ENCODE measurements at regions not wholly inside any gene's neighbourhood (a gene's known extent, or its start where the extent isn't known, plus 50 kb on each side); places are given as distances from the start of the nearest gene placed in this dataset.

GRCh38 chr6:74166849-74167248 is 470.8 kb downstream of the CD109 start:
- Histone ChIP-seq H3K36me3 (no peaks in the 10 kb centered on the region), H3K4me1 (peaks cover 0 to 7% (median 0%) of the 10 kb centered on the region in 4 donors), H3K27me3 (no peaks in the 10 kb centered on the region), H3K9me3 (no peaks in the 10 kb centered on the region), H3K27ac (no peak overlapping the region), H3K4me3 (no peak overlapping the region)
- intact Hi-C loops (cut with DNase I; ENCODE audit: low total_unique reads) (no loop called here), in situ Hi-C loops (cut with MboI; ENCODE audit: low pct_ligation_motif_present in 1 of 4, low pct_unique_long_range_greater_than_20kb in 1 of 4, low sequenced_read_pairs in 3 of 4) (no loop called here)
- TF ChIP-seq EP300 (IDR thresholded peaks at IDR 0.05; ENCODE audit: low read depth): no peak
- TF ChIP-seq, protein P1, sequence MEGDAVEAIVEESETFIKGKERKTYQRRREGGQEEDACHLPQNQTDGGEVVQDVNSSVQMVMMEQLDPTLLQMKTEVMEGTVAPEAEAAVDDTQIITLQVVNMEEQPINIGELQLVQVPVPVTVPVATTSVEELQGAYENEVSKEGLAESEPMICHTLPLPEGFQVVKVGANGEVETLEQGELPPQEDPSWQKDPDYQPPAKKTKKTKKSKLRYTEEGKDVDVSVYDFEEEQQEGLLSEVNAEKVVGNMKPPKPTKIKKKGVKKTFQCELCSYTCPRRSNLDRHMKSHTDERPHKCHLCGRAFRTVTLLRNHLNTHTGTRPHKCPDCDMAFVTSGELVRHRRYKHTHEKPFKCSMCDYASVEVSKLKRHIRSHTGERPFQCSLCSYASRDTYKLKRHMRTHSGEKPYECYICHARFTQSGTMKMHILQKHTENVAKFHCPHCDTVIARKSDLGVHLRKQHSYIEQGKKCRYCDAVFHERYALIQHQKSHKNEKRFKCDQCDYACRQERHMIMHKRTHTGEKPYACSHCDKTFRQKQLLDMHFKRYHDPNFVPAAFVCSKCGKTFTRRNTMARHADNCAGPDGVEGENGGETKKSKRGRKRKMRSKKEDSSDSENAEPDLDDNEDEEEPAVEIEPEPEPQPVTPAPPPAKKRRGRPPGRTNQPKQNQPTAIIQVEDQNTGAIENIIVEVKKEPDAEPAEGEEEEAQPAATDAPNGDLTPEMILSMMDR (IDR thresholded peaks at IDR 0.05): no peak
- TF ChIP-seq POLR2AphosphoS5 (IDR thresholded peaks at IDR 0.05): no peak
- no peak for TF ChIP-seq POLR2A (IDR thresholded peaks at IDR 0.05)
- 57 to 60% methylated on average over 1 to 2 of the region's 2 CpGs for WGBS, 2 donors (ENCODE audit: low coverage in 1 of 2)
- DNase-seq: no peak

GRCh38 chr6:74161380-74161779 is 465.4 kb downstream of the CD109 start:
- no peaks in the 10 kb centered on the region for H3K27me3 ChIP-seq
- H3K36me3 ChIP-seq: no peaks in the 10 kb centered on the region
- H3K4me3 ChIP-seq: no peak overlapping the region
- no peak for DNase-seq
- no peaks in the 10 kb centered on the region for H3K9me3 ChIP-seq
- no peak overlapping the region for H3K27ac ChIP-seq
- intact Hi-C loops (cut with DNase I; ENCODE audit: low total_unique reads) (no loop called here), in situ Hi-C loops (cut with MboI; ENCODE audit: low pct_ligation_motif_present in 1 of 4, low pct_unique_long_range_greater_than_20kb in 1 of 4, low sequenced_read_pairs in 3 of 4) (no loop called here)
- TF ChIP-seq POLR2AphosphoS5 (IDR thresholded peaks at IDR 0.05): no peak
- TF ChIP-seq EP300 (IDR thresholded peaks at IDR 0.05; ENCODE audit: low read depth): no peak
- TF ChIP-seq POLR2A (IDR thresholded peaks at IDR 0.05): no peak
- TF ChIP-seq, protein P1 (IDR thresholded peaks at IDR 0.05): no peak
- H3K4me1 ChIP-seq: no peaks in the 10 kb centered on the region

- H3K27ac ChIP-seq: no peak overlapping the region
- H3K36me3 ChIP-seq: no peaks in the 10 kb centered on the region
- DNase-seq: no peak
- intact Hi-C loops (cut with DNase I; ENCODE audit: low total_unique reads) (no loop called here), in situ Hi-C loops (cut with MboI; ENCODE audit: low pct_ligation_motif_present in 1 of 4, low pct_unique_long_range_greater_than_20kb in 1 of 4, low sequenced_read_pairs in 3 of 4) (no loop called here)
- TF ChIP-seq, protein P1 (IDR thresholded peaks at IDR 0.05): no peak
- no peak for TF ChIP-seq POLR2AphosphoS5 (IDR thresholded peaks at IDR 0.05)
- no peak for TF ChIP-seq POLR2A (IDR thresholded peaks at IDR 0.05)
- no peak for TF ChIP-seq EP300 (IDR thresholded peaks at IDR 0.05; ENCODE audit: low read depth)
- H3K27me3 ChIP-seq: no peaks in the 10 kb centered on the region
- H3K9me3 ChIP-seq: no peaks in the 10 kb centered on the region
- H3K4me3 ChIP-seq: no peak overlapping the region
- WGBS, 2 donors (ENCODE audit: low coverage in 1 of 2): 77 to 93% methylated on average over 3 of the region's 3 CpGs
- no peaks in the 10 kb centered on the region for H3K4me1 ChIP-seq
These were observed 456.2 kb downstream of the CD109 start for GRCh38 chr6:74152096-74152675.

- in situ Hi-C loops (cut with MboI; ENCODE audit: low pct_ligation_motif_present in 1 of 4, low pct_unique_long_range_greater_than_20kb in 1 of 4, low sequenced_read_pairs in 3 of 4): no loop called here
- H3K27me3 ChIP-seq: no peaks in the 10 kb centered on the region
- H3K9me3 ChIP-seq: no peaks in the 10 kb centered on the region
- TF ChIP-seq, protein P1 (IDR thresholded peaks at IDR 0.05): no peak
- TF ChIP-seq POLR2AphosphoS5 (IDR thresholded peaks at IDR 0.05): no peak
- no peak for TF ChIP-seq POLR2A (IDR thresholded peaks at IDR 0.05)
- TF ChIP-seq EP300 (IDR thresholded peaks at IDR 0.05; ENCODE audit: low read depth): no peak
- no peak overlapping the region for H3K27ac ChIP-seq
- H3K4me1 ChIP-seq: no peaks in the 10 kb centered on the region
- DNase-seq: no peak
- no peak overlapping the region for H3K4me3 ChIP-seq
- intact Hi-C loops (cut with DNase I; ENCODE audit: low total_unique reads): no loop called here
- no peaks in the 10 kb centered on the region for H3K36me3 ChIP-seq
These were observed 449.9 kb downstream of the CD109 start for GRCh38 chr6:74145931-74146330.

Measured in transverse colon (tissue), 4 donors.